ENCODE measurements at regions not wholly inside any gene's neighbourhood (a gene's known extent, or its start where the extent isn't known, plus 50 kb on each side); places are given as distances from the start of the nearest gene placed in this dataset.

- H3K9me3 Mint-ChIP-seq (ENCODE audit: unreplicated experiment): no peaks in the 10 kb centered on the region
- H3K27ac Mint-ChIP-seq (ENCODE audit: unreplicated experiment): no peak overlapping the region
- no peak for DNase-seq
- H3K4me3 Mint-ChIP-seq (ENCODE audit: unreplicated experiment): no peak overlapping the region
- no peaks in the 10 kb centered on the region for H3K36me3 Mint-ChIP-seq (ENCODE audit: unreplicated experiment)
- no peaks in the 10 kb centered on the region for H3K27me3 Mint-ChIP-seq (ENCODE audit: unreplicated experiment)
- no peaks in the 10 kb centered on the region for H3K4me1 Mint-ChIP-seq (ENCODE audit: low read depth, unreplicated experiment)
- TF ChIP-seq CTCF (IDR thresholded peaks at IDR 0.05; ENCODE audit: partially characterized antibody, unreplicated experiment): no peak
Measured at GRCh38 chr18:55119016-55119415, 159.8 kb upstream of the CCDC68 start.

- TF ChIP-seq CTCF (IDR thresholded peaks at IDR 0.05; ENCODE audit: partially characterized antibody, unreplicated experiment): no peak
- Mint-ChIP-seq H3K27me3 (ENCODE audit: unreplicated experiment) (no peaks in the 10 kb centered on the region), H3K36me3 (ENCODE audit: unreplicated experiment) (no peaks in the 10 kb centered on the region), H3K9me3 (ENCODE audit: unreplicated experiment) (no peaks in the 10 kb centered on the region), H3K4me1 (ENCODE audit: low read depth, unreplicated experiment) (no peaks in the 10 kb centered on the region), H3K4me3 (ENCODE audit: unreplicated experiment) (no peak overlapping the region), H3K27ac (ENCODE audit: unreplicated experiment) (no peak overlapping the region)
- DNase-seq: no peak
Measured at GRCh38 chr18:55116863-55117262, 157.6 kb upstream of the CCDC68 start.

GRCh38 chr18:55115606-55116005 lies 156.3 kb upstream of the CCDC68 start:
- H3K4me1 Mint-ChIP-seq (ENCODE audit: low read depth, unreplicated experiment): no peaks in the 10 kb centered on the region

GRCh38 chr18:55114876-55115275 lies 155.6 kb upstream of the CCDC68 start:
- Mint-ChIP-seq H3K36me3 (ENCODE audit: unreplicated experiment) (no peaks in the 10 kb centered on the region), H3K4me3 (ENCODE audit: unreplicated experiment) (no peak overlapping the region), H3K27me3 (ENCODE audit: unreplicated experiment) (no peaks in the 10 kb centered on the region), H3K9me3 (ENCODE audit: unreplicated experiment) (no peaks in the 10 kb centered on the region), H3K27ac (ENCODE audit: unreplicated experiment) (no peak overlapping the region), H3K4me1 (ENCODE audit: low read depth, unreplicated experiment) (no peaks in the 10 kb centered on the region)
- no peak for DNase-seq
- TF ChIP-seq CTCF (IDR thresholded peaks at IDR 0.05; ENCODE audit: partially characterized antibody, unreplicated experiment): no peak

More at GRCh38 chr18:55115606-55116005, 156.3 kb upstream of the CCDC68 start:
- no peak overlapping the region for H3K27ac Mint-ChIP-seq (ENCODE audit: unreplicated experiment)
- no peak for DNase-seq
- no peaks in the 10 kb centered on the region for H3K27me3 Mint-ChIP-seq (ENCODE audit: unreplicated experiment)
- H3K4me3 Mint-ChIP-seq (ENCODE audit: unreplicated experiment): no peak overlapping the region
- no peaks in the 10 kb centered on the region for H3K9me3 Mint-ChIP-seq (ENCODE audit: unreplicated experiment)
- no peaks in the 10 kb centered on the region for H3K36me3 Mint-ChIP-seq (ENCODE audit: unreplicated experiment)
- TF ChIP-seq CTCF (IDR thresholded peaks at IDR 0.05; ENCODE audit: partially characterized antibody, unreplicated experiment): no peak

GRCh38 chr18:55113800-55114199 lies 154.5 kb upstream of the CCDC68 start:
- Mint-ChIP-seq H3K27me3 (ENCODE audit: unreplicated experiment) (no peaks in the 10 kb centered on the region), H3K36me3 (ENCODE audit: unreplicated experiment) (no peaks in the 10 kb centered on the region), H3K9me3 (ENCODE audit: unreplicated experiment) (no peaks in the 10 kb centered on the region), H3K27ac (ENCODE audit: unreplicated experiment) (no peak overlapping the region), H3K4me1 (ENCODE audit: low read depth, unreplicated experiment) (no peaks in the 10 kb centered on the region), H3K4me3 (ENCODE audit: unreplicated experiment) (no peak overlapping the region)
- no peak for TF ChIP-seq CTCF (IDR thresholded peaks at IDR 0.05; ENCODE audit: partially characterized antibody, unreplicated experiment)
- DNase-seq: no peak
